Neutrophil (primary cell): ENCODE measurements at regions not wholly inside any gene's neighbourhood (a gene's known extent, or its start where the extent isn't known, plus 50 kb on each side); places are given as distances from the start of the nearest gene placed in this dataset.

ENCODE experiments used
- H3K27ac ChIP-seq: fragments of 200-600 bp; sonication (generic); 2 replicates; pipeline ENCODE4 v1.5.1; 2016; ENCODE audit warnings: mild to moderate bottlenecking, moderate library complexity
- H3K27me3 ChIP-seq: fragments of 200-600 bp; sonication (generic); 2 replicates; pipeline ENCODE4 v1.6.0; 2016; ENCODE audit warnings: mild to moderate bottlenecking
- H3K36me3 ChIP-seq: fragments of 200-600 bp; sonication (generic); 2 replicates; pipeline ENCODE4 v1.5.1; 2017
- H3K4me1 ChIP-seq, 2 experiments: fragments of 200-600 bp in 1 of 2; sonication (generic) in 1 of 2; 1 replicate in 1 of 2; 2 replicates in 1 of 2; pipeline versions ENCODE4 v1.5.1 to v1.6.1; 2013 to 2016; ENCODE audit warnings: low read depth in 1 of 2, low read length in 1 of 2, mild to moderate bottlenecking in 1 of 2, moderate library complexity in 1 of 2; ENCODE audit not compliant: control insufficient read depth in 1 of 2, insufficient read depth in 1 of 2
- H3K4me3 ChIP-seq, 2 experiments: fragments of 200-600 bp in 1 of 2; sonication (generic) in 1 of 2; 1 replicate in 1 of 2; 2 replicates in 1 of 2; pipeline ENCODE4 v1.5.1; 2013 to 2016; ENCODE audit warnings: low read depth in 1 of 2, low read length in 1 of 2, mild to moderate bottlenecking in 1 of 2, moderate library complexity in 1 of 2
- H3K9me3 ChIP-seq: fragments of 200-600 bp; sonication (generic); 2 replicates; pipeline ENCODE4 v1.5.1; 2016
- CTCF ChIP-seq: fragments of 200-600 bp; sonication (generic); IDR thresholded peaks from 2 replicates; pipeline ENCODE4 v1.5.1; 2016; ENCODE audit warnings: antibody characterized with exemption

GRCh38 chr13:73451221-73452029 is 392.6 kb downstream of the KLF5 start:
- no peaks in the 10 kb centered on the region for H3K27me3 ChIP-seq
- no peak overlapping the region for H3K27ac ChIP-seq
- H3K4me1 ChIP-seq, result no peaks in the 10 kb centered on the region
- H3K4me3 ChIP-seq, result no peak overlapping the region
- no peak for TF ChIP-seq CTCF
- H3K36me3 ChIP-seq, result no peaks in the 10 kb centered on the region
- no peaks in the 10 kb centered on the region for H3K9me3 ChIP-seq

GRCh38 chr13:73450583-73450982 is 391.8 kb downstream of the KLF5 start:
- Histone ChIP-seq H3K27ac (no peak overlapping the region), H3K4me3 (no peak overlapping the region), H3K36me3 (no peaks in the 10 kb centered on the region)

GRCh38 chr13:73449252-73449651 is 390.4 kb downstream of the KLF5 start:
- no peak overlapping the region for H3K4me3 ChIP-seq
- no peaks in the 10 kb centered on the region for H3K27me3 ChIP-seq
- H3K27ac ChIP-seq, result no peak overlapping the region
- TF ChIP-seq CTCF, result no peak
- no peaks in the 10 kb centered on the region for H3K36me3 ChIP-seq
- no peaks in the 10 kb centered on the region for H3K9me3 ChIP-seq
- H3K4me1 ChIP-seq, result no peaks in the 10 kb centered on the region

More at GRCh38 chr13:73450583-73450982, 391.8 kb downstream of the KLF5 start:
- no peak for TF ChIP-seq CTCF
- Histone ChIP-seq H3K27me3 (no peaks in the 10 kb centered on the region), H3K9me3 (no peaks in the 10 kb centered on the region), H3K4me1 (no peaks in the 10 kb centered on the region)

GRCh38 chr13:73440296-73440895 is 381.6 kb downstream of the KLF5 start:
- Histone ChIP-seq H3K27me3 (no peaks in the 10 kb centered on the region), H3K9me3 (peaks cover 18% of the 10 kb centered on the region), H3K27ac (no peak overlapping the region), H3K4me1 (no peaks in the 10 kb centered on the region), H3K4me3 (no peak overlapping the region), H3K36me3 (no peaks in the 10 kb centered on the region)
- no peak for TF ChIP-seq CTCF

- Histone ChIP-seq H3K36me3 (no peaks in the 10 kb centered on the region), H3K27ac (no peak overlapping the region), H3K4me1 (no peaks in the 10 kb centered on the region), H3K4me3 (no peak overlapping the region), H3K9me3 (no peaks in the 10 kb centered on the region), H3K27me3 (no peaks in the 10 kb centered on the region)
- TF ChIP-seq CTCF, result no peak
Measured at GRCh38 chr13:73433890-73434289, 375.1 kb downstream of the KLF5 start.
